Type B pancreatic cell (in vitro differentiated cells): ENCODE measurements at regions not wholly inside any gene's neighbourhood (a gene's known extent, or its start where the extent isn't known, plus 50 kb on each side); places are given as distances from the start of the nearest gene placed in this dataset.

Experiments
- DNase-seq: peaks from one replicate; pipeline ENCODE4 v3.0.0; 2021; ENCODE audit warnings: mixed read lengths; ENCODE audit not compliant: unreplicated experiment; ENCODE audit errors: extremely low spot score
- H3K27ac Mint-ChIP-seq: 2 replicates; pipeline ENCODE4 v1.8.0; 2021; ENCODE audit warnings: mild to moderate bottlenecking, mixed read lengths
- H3K27me3 Mint-ChIP-seq: 2 replicates; pipeline ENCODE4 v1.8.0; 2021; ENCODE audit warnings: mixed read lengths
- H3K36me3 Mint-ChIP-seq: 2 replicates; pipeline ENCODE4 v1.8.0; 2021; ENCODE audit warnings: mixed read lengths
- H3K4me1 Mint-ChIP-seq: one replicate; pipeline ENCODE4 v1.8.0; 2021; ENCODE audit warnings: mixed read lengths; ENCODE audit not compliant: unreplicated experiment
- H3K4me3 Mint-ChIP-seq: 2 replicates; pipeline ENCODE4 v1.8.0; 2021; ENCODE audit warnings: mild to moderate bottlenecking, mixed read lengths
- H3K9me3 Mint-ChIP-seq: 2 replicates; pipeline ENCODE4 v1.8.0; 2021; ENCODE audit warnings: mixed read lengths
- TF ChIP-seq, protein P1 (sequence below): fragments of 200-600 bp; sonication (generic); conservative IDR thresholded peaks from 2 replicates; pipeline ENCODE4 v1.5.0; 2021; ENCODE audit warnings: antibody characterized with exemption, mild to moderate bottlenecking

- Mint-ChIP-seq H3K9me3 (no peaks in the 10 kb centered on the region), H3K27me3 (peaks cover 5% of the 10 kb centered on the region), H3K4me1 (peaks cover 7% of the 10 kb centered on the region), H3K27ac (no peak overlapping the region), H3K36me3 (no peaks in the 10 kb centered on the region), H3K4me3 (no peak overlapping the region)
- TF ChIP-seq, protein P1, sequence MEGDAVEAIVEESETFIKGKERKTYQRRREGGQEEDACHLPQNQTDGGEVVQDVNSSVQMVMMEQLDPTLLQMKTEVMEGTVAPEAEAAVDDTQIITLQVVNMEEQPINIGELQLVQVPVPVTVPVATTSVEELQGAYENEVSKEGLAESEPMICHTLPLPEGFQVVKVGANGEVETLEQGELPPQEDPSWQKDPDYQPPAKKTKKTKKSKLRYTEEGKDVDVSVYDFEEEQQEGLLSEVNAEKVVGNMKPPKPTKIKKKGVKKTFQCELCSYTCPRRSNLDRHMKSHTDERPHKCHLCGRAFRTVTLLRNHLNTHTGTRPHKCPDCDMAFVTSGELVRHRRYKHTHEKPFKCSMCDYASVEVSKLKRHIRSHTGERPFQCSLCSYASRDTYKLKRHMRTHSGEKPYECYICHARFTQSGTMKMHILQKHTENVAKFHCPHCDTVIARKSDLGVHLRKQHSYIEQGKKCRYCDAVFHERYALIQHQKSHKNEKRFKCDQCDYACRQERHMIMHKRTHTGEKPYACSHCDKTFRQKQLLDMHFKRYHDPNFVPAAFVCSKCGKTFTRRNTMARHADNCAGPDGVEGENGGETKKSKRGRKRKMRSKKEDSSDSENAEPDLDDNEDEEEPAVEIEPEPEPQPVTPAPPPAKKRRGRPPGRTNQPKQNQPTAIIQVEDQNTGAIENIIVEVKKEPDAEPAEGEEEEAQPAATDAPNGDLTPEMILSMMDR = no peak
- peak; percentile 8 for DNase-seq
These were observed 336.5 kb downstream of the CYP26B1 start for GRCh38 chr2:71811157-71811556.

DNA sequence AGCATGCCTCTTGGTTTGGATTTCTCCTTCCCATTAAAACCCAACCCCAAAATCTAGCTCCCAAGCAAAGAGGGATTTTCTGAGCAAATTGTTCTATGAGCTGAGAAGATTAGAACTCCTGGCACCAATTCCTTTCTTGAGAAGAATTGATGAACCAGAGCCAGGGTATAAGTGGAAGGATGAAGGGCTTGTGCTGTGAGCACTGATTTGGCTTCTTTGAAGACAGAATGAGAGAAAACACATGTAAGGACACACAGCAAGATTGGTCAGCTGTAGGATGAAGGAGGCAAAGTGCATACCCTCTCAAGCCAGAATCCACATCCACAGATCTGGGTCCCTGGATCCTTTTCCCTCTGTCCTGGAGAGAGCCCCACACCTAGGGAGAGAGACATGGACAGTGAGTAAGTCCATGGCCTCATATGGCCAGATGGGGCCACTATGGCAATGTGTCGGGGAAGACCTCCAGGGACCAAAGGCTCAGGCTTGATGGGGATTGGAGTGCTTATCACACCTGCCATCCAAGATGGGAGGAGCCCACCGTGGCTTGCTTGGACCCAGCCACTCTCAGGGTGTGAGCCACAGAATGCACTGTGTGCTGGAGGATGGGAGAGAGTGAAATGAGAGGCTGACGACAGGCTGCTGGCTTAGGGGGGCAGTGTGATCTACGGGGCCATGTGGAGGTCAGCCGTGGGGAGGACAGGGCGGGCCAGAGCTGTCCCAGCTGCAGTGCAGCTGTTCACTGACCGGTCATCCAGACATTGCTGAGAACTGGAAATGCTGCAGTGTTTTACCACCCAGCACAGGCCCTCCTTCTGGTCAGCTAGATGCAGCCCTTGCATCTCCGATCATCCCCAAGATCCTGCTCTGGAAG lies 339.8 kb downstream of the CYP26B1 start:
- Mint-ChIP-seq H3K9me3 (no peaks in the 10 kb centered on the region), H3K4me1 (no peaks in the 10 kb centered on the region), H3K27me3 (peaks cover 8% of the 10 kb centered on the region), H3K4me3 (no peak overlapping the region), H3K36me3 (no peaks in the 10 kb centered on the region), H3K27ac (no peak overlapping the region)
- peak; percentile 42 for DNase-seq
- TF ChIP-seq, protein P1 = no peak

- Mint-ChIP-seq H3K27me3 (peaks cover 6% of the 10 kb centered on the region), H3K4me1 (peaks cover 4% of the 10 kb centered on the region), H3K9me3 (no peaks in the 10 kb centered on the region), H3K4me3 (no peak overlapping the region), H3K36me3 (no peaks in the 10 kb centered on the region), H3K27ac (no peak overlapping the region)
- TF ChIP-seq, protein P1 = no peak
- peak; percentile 13 for DNase-seq
These were observed 341.2 kb downstream of the CYP26B1 start for GRCh38 chr2:71806432-71806831.

GRCh38 chr2:71804281-71804751 lies 343.3 kb downstream of the CYP26B1 start:
- peaks cover 5% of the 10 kb centered on the region for H3K27me3 Mint-ChIP-seq
- no peaks in the 10 kb centered on the region for H3K36me3 Mint-ChIP-seq
- no peak overlapping the region for H3K27ac Mint-ChIP-seq
- H3K4me3 Mint-ChIP-seq = no peak overlapping the region
- DNase-seq = peak; percentile 10
- peaks cover 22% of the 10 kb centered on the region for H3K4me1 Mint-ChIP-seq
- no peaks in the 10 kb centered on the region for H3K9me3 Mint-ChIP-seq
- TF ChIP-seq, protein P1 = peak; percentile 25

- TF ChIP-seq, protein P1 = no peak
- no peak for DNase-seq
- Mint-ChIP-seq H3K36me3 (no peaks in the 10 kb centered on the region), H3K27me3 (peaks cover 2% of the 10 kb centered on the region), H3K4me3 (no peak overlapping the region), H3K4me1 (peaks cover 23% of the 10 kb centered on the region), H3K9me3 (no peaks in the 10 kb centered on the region), H3K27ac (no peak overlapping the region)
These were observed 344.3 kb downstream of the CYP26B1 start for GRCh38 chr2:71803398-71803797.
